Activated naive CD4-positive, alpha-beta T cell treated with anti-CD3 and anti-CD28 coated beads for 36 hours (primary cell): ENCODE measurements at regions not wholly inside any gene's neighbourhood (a gene's known extent, or its start where the extent isn't known, plus 50 kb on each side); places are given as distances from the start of the nearest gene placed in this dataset.

Experiments
- CTCF ChIA-PET: fragments of 350-600 bp; sonication (Branson Sonifier 250); formaldehyde crosslinking; loops from one replicate; lab custom pipeline; 2021; ENCODE audit warnings: antibody characterized with exemption; lab: Charles Lee
- DNase-seq: peaks from one replicate; pipeline ENCODE4 v3.0.0-alpha.2; 2020
- H3K27ac Mint-ChIP-seq: one replicate; pipeline ENCODE4 v1.8.0; 2021; ENCODE audit warnings: mild to moderate bottlenecking, mixed read lengths
- H3K27me3 Mint-ChIP-seq: one replicate; pipeline ENCODE4 v1.8.0; 2021; ENCODE audit warnings: low read depth, mixed read lengths
- H3K36me3 Mint-ChIP-seq: one replicate; pipeline ENCODE4 v1.8.0; 2021; ENCODE audit warnings: low read depth, mixed read lengths
- H3K4me1 Mint-ChIP-seq: one replicate; pipeline ENCODE4 v1.8.0; 2021; ENCODE audit warnings: low read depth, mixed read lengths
- H3K4me3 Mint-ChIP-seq: one replicate; pipeline ENCODE4 v1.8.0; 2021; ENCODE audit warnings: mild to moderate bottlenecking, moderate library complexity, mixed read lengths
- H3K9me3 Mint-ChIP-seq: one replicate; pipeline ENCODE4 v1.8.0; 2021; ENCODE audit warnings: mixed read lengths
- intact Hi-C: fragments of 100-400 bp; cut with micrococcal nuclease; formaldehyde crosslinking; loops from one replicate; pipeline ENCODE4 v1.15.1; 2023

DNA sequence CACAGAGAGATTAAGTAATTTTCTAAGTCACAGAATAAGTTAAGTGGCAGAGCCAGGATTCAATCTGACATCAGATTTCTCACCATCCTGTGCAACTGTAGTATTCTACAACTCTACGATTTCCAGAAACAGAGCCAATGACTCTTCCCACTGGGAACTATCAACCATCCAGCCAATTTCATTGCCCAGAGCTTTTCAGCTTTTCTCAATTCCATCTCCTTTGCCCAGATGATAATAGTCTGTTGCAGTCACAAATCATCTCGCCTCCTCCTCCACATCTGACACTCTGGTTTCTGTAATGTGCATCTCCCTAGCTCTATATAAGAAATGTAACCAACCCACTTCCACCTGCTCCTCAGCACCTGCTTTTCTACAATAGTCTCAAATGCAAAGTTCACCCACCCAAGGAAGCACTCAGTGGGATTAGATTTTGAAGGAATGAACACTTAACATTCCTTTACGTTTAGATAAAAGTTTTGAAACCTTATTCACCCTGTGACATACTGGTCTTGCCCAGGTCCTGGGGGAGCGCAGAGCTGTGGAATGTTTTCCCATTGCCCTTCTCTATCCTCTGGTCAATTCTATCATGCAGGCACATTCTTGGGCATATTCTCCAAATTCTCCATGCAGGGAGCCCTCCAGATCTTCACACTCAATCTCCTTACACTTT is 167.8 kb upstream of the ASIC2 start:
- CTCF ChIA-PET: no interaction called here
- H3K27me3 Mint-ChIP-seq: peaks cover 11% of the 10 kb centered on the region

GRCh38 chr17:33463887-33464286 is 170.8 kb upstream of the ASIC2 start:
- Mint-ChIP-seq H3K9me3 (peaks cover 2% of the 10 kb centered on the region), H3K27me3 (peaks cover 6% of the 10 kb centered on the region), H3K27ac (no peak overlapping the region), H3K4me3 (no peak overlapping the region), H3K36me3 (no peaks in the 10 kb centered on the region), H3K4me1 (no peaks in the 10 kb centered on the region)
- intact Hi-C loops: no loop called here
- CTCF ChIA-PET: no interaction called here
- DNase-seq: no peak

More for the DNA sequence above, 167.8 kb upstream of the ASIC2 start:
- no peaks in the 10 kb centered on the region for H3K9me3 Mint-ChIP-seq
- H3K4me3 Mint-ChIP-seq: no peak overlapping the region
- no peaks in the 10 kb centered on the region for H3K4me1 Mint-ChIP-seq
- H3K36me3 Mint-ChIP-seq: no peaks in the 10 kb centered on the region
- intact Hi-C loops: no loop called here
- H3K27ac Mint-ChIP-seq: no peak overlapping the region
- no peak for DNase-seq

- Mint-ChIP-seq H3K4me3 (no peak overlapping the region), H3K27ac (no peak overlapping the region), H3K4me1 (no peaks in the 10 kb centered on the region), H3K36me3 (no peaks in the 10 kb centered on the region), H3K27me3 (peaks cover 6% of the 10 kb centered on the region), H3K9me3 (peaks cover 2% of the 10 kb centered on the region)
- intact Hi-C loops: no loop called here
- CTCF ChIA-PET: interaction anchor here (0.7 kb wide), 1 partner anchor 143 kb away, joined by 3 read pairs; no protein-coding TSS in a partner anchor
- no peak for DNase-seq
These were observed 171.7 kb upstream of the ASIC2 start for GRCh38 chr17:33464669-33465280.

- CTCF ChIA-PET: no interaction called here
- intact Hi-C loops: no loop called here
- H3K27ac Mint-ChIP-seq: no peak overlapping the region
- DNase-seq: no peak
- H3K27me3 Mint-ChIP-seq: no peaks in the 10 kb centered on the region
- no peak overlapping the region for H3K4me3 Mint-ChIP-seq
- H3K36me3 Mint-ChIP-seq: no peaks in the 10 kb centered on the region
- peaks cover 2% of the 10 kb centered on the region for H3K9me3 Mint-ChIP-seq
- no peaks in the 10 kb centered on the region for H3K4me1 Mint-ChIP-seq
These were observed 176.3 kb upstream of the ASIC2 start for GRCh38 chr17:33469421-33469820.

- DNase-seq: no peak
- Mint-ChIP-seq H3K27ac (no peak overlapping the region), H3K4me3 (no peak overlapping the region), H3K9me3 (peaks cover 2% of the 10 kb centered on the region), H3K27me3 (no peaks in the 10 kb centered on the region), H3K4me1 (no peaks in the 10 kb centered on the region), H3K36me3 (no peaks in the 10 kb centered on the region)
- intact Hi-C loops: no loop called here
- CTCF ChIA-PET: no interaction called here
These were observed 176.8 kb upstream of the ASIC2 start for GRCh38 chr17:33469911-33470310.

- no peak for DNase-seq
- no peak overlapping the region for H3K4me3 Mint-ChIP-seq
- no peaks in the 10 kb centered on the region for H3K27me3 Mint-ChIP-seq
- CTCF ChIA-PET: no interaction called here
- no peaks in the 10 kb centered on the region for H3K36me3 Mint-ChIP-seq
- H3K4me1 Mint-ChIP-seq: no peaks in the 10 kb centered on the region
- H3K9me3 Mint-ChIP-seq: no peaks in the 10 kb centered on the region
- intact Hi-C loops: no loop called here
- no peak overlapping the region for H3K27ac Mint-ChIP-seq
These were observed 180.0 kb upstream of the ASIC2 start for GRCh38 chr17:33473061-33473460.

- no peak for DNase-seq
- Mint-ChIP-seq H3K9me3 (no peaks in the 10 kb centered on the region), H3K27ac (no peak overlapping the region), H3K36me3 (no peaks in the 10 kb centered on the region), H3K4me1 (no peaks in the 10 kb centered on the region), H3K4me3 (no peak overlapping the region), H3K27me3 (no peaks in the 10 kb centered on the region)
- intact Hi-C loops: no loop called here
- CTCF ChIA-PET: no interaction called here
These were observed 181.7 kb upstream of the ASIC2 start for GRCh38 chr17:33474789-33475188.

- H3K27ac Mint-ChIP-seq: no peak overlapping the region
- H3K4me1 Mint-ChIP-seq: no peaks in the 10 kb centered on the region
- no peak overlapping the region for H3K4me3 Mint-ChIP-seq
- CTCF ChIA-PET: no interaction called here
- no peak for DNase-seq
- intact Hi-C loops: no loop called here
- no peaks in the 10 kb centered on the region for H3K9me3 Mint-ChIP-seq
- no peaks in the 10 kb centered on the region for H3K36me3 Mint-ChIP-seq
- no peaks in the 10 kb centered on the region for H3K27me3 Mint-ChIP-seq
These were observed 182.5 kb upstream of the ASIC2 start for GRCh38 chr17:33475594-33475993.

- Mint-ChIP-seq H3K4me3 (no peak overlapping the region), H3K27me3 (no peaks in the 10 kb centered on the region), H3K27ac (no peak overlapping the region), H3K9me3 (no peaks in the 10 kb centered on the region), H3K4me1 (no peaks in the 10 kb centered on the region), H3K36me3 (no peaks in the 10 kb centered on the region)
- CTCF ChIA-PET: no interaction called here
- intact Hi-C loops: no loop called here
- DNase-seq: no peak
These were observed 188.6 kb upstream of the ASIC2 start for GRCh38 chr17:33481652-33482051.

DNA sequence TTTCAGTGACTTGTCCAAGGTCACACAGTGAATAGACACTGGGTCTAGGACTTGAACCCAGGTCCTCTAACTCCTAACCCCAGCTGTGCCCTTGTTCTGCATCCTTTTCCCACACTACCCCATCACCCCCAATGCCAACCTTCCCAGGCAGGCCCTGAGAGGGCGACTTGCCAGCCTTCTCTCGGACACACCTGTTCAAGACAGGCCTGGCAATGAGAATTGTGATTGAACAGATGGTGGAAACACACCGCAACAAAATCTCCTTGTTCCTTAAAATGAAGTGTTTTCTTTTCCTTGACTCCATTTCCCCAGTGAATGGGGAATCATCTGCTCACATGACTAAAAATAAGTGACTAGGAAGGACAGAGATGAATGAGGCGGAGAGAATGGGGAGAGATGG is 189.5 kb upstream of the ASIC2 start:
- H3K36me3 Mint-ChIP-seq: no peaks in the 10 kb centered on the region
- no peak overlapping the region for H3K27ac Mint-ChIP-seq
- no peaks in the 10 kb centered on the region for H3K9me3 Mint-ChIP-seq
- intact Hi-C loops: no loop called here
- H3K4me3 Mint-ChIP-seq: no peak overlapping the region
- CTCF ChIA-PET: no interaction called here
- no peaks in the 10 kb centered on the region for H3K4me1 Mint-ChIP-seq
- H3K27me3 Mint-ChIP-seq: no peaks in the 10 kb centered on the region
- no peak for DNase-seq

- H3K4me3 Mint-ChIP-seq: no peak overlapping the region
- CTCF ChIA-PET: no interaction called here
- H3K9me3 Mint-ChIP-seq: no peaks in the 10 kb centered on the region
- no peaks in the 10 kb centered on the region for H3K36me3 Mint-ChIP-seq
- DNase-seq: no peak
- intact Hi-C loops: no loop called here
- H3K27me3 Mint-ChIP-seq: no peaks in the 10 kb centered on the region
- no peaks in the 10 kb centered on the region for H3K4me1 Mint-ChIP-seq
- H3K27ac Mint-ChIP-seq: no peak overlapping the region
These were observed 191.5 kb upstream of the ASIC2 start for GRCh38 chr17:33484559-33484958.

DNA sequence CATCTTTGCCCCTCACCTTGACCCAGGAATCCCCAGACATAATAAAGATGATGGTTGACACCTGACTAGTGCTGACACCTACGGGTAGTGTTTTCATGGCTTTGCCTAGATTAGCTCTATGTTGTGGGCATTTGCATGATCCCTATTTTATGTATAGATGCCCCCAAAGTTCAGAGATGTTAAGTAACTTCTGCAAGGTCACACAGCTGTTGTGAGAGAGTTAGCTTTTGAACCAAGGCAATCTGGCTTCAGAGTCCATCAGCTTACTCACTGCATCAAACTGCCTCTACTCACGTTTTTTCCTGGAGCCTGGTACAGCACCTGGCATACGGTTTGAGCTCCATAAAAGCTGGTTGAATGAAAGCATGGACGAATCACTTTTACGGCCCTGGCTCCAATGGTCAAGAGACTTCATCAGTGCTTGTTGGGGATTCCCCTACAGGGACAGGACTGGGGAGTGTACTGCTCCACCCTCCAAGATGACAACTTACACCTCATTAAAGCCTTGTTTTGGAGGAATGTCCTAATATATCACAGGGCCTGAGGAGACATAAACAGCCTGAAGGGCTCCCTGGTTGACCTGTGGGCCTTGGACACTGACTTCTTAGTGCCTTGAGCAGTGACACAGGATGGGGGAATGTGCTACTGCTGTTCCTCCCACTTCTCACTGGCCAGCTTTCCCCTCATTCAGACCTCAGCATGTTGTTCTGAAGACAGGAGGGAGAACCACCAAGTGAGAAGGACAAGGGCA is 193.2 kb upstream of the ASIC2 start:
- H3K36me3 Mint-ChIP-seq: no peaks in the 10 kb centered on the region
- no peak overlapping the region for H3K4me3 Mint-ChIP-seq
- no peak for DNase-seq
- intact Hi-C loops: no loop called here
- no peaks in the 10 kb centered on the region for H3K27me3 Mint-ChIP-seq
- CTCF ChIA-PET: no interaction called here
- H3K9me3 Mint-ChIP-seq: no peaks in the 10 kb centered on the region
- no peak overlapping the region for H3K27ac Mint-ChIP-seq
- no peaks in the 10 kb centered on the region for H3K4me1 Mint-ChIP-seq
